EL (cell line): ENCODE measurements at regions not wholly inside any gene's neighbourhood (a gene's known extent, or its start where the extent isn't known, plus 50 kb on each side); places are given as distances from the start of the nearest gene placed in this dataset.
A peak's percentile ranks its signal among the peaks of the same experiment; 100 is the strongest.
"Not testable (repeated sequence)": the region's sequence is repeated elsewhere in the genome, so short reads cannot be mapped to it uniquely, and the experiment has no call there.

ENCODE experiments used
- DNase-seq: peaks from one replicate; pipeline ENCODE4 v3.0.0-alpha.2; 2016

DNA sequence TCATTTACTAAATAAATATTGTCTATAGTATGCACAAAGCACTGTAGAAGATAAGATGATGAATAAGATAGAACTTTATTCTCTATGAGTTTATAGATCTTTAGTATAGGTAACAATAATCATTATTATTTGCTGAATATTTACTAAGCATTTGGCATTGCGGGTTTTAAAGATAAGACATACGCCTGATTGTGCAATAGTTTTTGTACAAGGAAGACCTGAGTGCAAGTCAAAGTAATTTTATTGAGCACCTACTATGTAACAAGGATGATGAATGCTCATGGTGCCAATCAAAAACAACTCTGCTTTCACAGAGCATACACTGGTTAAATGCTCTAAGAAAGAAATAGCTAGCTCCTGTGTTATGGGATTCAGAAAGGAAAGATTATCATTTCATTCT is 1461.7 kb upstream of the FLRT2 start:
- no peak for DNase-seq

DNA sequence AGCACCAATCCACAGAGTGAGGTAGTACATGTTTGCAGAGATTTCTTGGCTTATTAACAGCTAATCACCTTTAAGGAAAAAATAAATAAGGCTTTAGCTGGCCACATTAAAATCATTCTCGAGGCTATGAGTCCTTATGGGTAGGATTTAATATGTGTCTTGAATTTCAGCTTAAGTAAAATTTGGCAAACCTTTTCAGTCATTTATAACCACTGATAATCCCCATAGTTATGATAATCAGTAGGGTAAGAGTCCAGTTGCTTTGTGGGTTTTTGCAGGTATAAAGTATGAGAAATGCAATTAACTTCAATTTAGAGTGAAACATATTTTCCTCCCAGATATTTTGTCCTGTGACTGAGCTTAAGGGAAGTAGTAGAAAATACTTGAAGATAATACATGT is 1458.9 kb upstream of the FLRT2 start:
- no peak for DNase-seq

DNA sequence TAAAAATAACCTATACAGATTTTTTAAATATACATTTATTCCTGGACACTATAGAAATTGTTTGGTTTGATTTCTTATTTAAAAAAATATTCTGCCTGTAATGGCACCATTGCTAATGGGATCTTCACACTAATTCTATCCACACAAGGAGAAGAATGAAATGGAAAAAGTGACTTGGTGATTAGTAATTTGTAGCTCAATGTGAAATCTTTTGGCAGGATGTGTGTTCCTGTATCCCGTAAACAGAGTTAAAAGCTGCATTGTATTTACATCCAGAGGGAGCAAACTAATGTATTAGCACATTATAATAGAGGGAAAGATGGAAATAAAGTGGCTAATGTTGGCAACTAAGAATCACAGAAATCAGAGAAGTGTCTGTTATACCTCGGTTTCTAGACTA is 1455.3 kb upstream of the FLRT2 start:
- no peak for DNase-seq

DNA sequence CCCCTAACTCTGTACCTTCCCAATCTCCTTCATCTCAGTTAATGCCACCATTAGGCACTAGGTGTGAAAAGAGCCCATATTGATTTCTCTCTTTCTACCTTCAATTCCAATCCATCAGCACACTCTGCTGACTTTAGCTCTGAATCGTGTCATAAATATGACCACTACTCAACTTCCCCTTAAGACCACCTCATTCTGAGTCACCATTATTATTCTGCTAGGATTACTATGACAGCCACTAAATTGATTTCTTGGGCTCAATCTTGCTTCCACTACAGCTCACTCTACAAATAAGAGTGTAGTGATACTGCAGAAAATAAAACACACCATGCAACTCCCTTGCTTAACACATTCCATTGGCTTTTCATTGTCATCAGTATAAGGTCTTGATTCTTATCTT is 1449.0 kb upstream of the FLRT2 start:
- DNase-seq: no peak

GRCh38 chr14:84084056-84084630 is 1445.8 kb upstream of the FLRT2 start:
- DNase-seq: no peak

- DNase-seq: no peak
Measured at GRCh38 chr14:84085493-84085892, 1444.5 kb upstream of the FLRT2 start.

GRCh38 chr14:84086714-84087113 is 1443.2 kb upstream of the FLRT2 start:
- DNase-seq: no peak

DNA sequence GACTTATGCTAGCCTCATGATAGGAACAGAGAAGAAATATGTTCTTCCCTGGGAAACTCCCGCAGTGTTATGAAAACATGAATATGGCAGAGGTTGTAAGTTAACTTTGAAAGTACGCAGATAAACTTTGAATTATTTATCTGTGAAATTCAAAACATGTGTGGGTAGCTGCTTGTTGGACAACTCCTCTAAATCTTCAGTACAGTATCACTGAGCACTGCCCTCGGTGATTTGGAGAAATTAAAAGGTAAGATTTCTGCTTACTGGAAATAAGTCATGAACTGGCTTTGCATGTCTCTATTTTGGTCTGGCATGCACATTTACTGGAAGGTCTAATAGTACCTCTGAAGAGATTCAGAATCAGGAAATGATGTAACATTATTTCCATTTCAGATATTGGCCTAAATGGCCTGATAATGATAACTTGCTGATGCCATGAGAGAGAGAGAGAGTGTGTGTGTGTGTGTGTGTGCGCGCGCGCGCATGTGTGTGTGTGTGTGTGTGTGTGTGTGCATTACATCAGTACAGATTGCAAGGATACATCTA is 1441.9 kb upstream of the FLRT2 start:
- DNase-seq: no peak

GRCh38 chr14:84090837-84091236 is 1439.1 kb upstream of the FLRT2 start:
- DNase-seq: no peak

GRCh38 chr14:84095681-84096080 is 1434.3 kb upstream of the FLRT2 start:
- DNase-seq: no peak

DNA sequence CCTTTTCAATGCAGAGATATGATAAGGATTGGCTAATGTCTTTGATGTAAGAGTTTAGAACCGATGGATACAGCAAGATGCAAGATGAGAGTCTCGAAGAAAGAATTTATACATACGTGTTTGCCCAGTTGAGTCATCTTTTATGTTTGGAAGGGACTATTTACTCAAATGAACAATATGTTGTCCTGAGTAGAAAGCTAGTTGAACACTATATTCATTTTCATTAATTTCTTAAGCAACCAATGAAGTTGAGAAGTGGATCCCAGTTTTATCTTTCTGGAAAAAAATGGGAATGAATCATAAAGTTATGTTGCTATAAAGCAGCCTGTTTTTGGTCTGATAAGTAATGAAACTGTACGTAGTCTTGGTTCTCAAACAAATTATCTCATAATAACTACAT is 1431.7 kb upstream of the FLRT2 start:
- DNase-seq: no peak

- not testable (repeated sequence) for DNase-seq
Measured at GRCh38 chr14:84099560-84099959, 1430.4 kb upstream of the FLRT2 start.

GRCh38 chr14:84107835-84108343 is 1422.1 kb upstream of the FLRT2 start:
- DNase-seq: no peak

GRCh38 chr14:84108746-84109457 is 1421.0 kb upstream of the FLRT2 start:
- DNase-seq: peak; percentile 21

DNA sequence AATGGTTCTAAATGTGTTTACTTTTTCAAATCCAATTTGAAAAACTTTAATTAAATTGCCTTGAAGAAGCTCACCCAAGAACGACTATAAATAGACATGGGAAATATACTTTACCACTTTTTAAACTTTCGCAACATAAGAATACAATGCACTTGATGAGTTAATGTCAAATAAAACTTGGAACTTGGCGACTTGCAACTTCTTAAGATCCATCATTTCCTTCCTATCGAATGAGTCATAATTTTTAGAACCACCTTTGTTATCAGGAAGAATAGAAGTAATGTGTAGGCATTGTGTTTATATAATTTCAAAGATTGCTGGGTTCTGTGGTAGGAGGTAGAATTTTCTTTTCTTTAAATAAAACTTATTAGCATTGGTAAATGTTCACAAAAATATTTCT is 1417.4 kb upstream of the FLRT2 start:
- DNase-seq: no peak

DNA sequence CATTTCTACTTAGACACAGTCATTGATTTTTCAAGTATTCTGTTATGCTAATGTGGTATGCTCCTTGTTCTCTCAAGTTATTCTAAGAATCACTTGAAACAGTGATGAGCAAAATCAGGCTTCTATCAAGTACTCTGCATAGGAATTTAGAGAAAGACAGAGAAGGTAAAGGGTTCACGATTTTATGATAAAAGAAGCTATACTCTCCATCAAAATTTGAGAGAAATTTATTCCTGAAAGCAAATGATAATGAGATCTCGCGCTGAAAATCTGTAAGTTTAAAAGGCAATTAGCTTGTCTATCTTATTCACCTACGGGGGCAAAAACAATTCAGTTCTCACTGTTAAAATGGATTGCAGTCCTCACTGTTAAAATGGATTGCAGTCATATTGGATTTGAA is 1404.3 kb upstream of the FLRT2 start:
- DNase-seq: no peak

DNA sequence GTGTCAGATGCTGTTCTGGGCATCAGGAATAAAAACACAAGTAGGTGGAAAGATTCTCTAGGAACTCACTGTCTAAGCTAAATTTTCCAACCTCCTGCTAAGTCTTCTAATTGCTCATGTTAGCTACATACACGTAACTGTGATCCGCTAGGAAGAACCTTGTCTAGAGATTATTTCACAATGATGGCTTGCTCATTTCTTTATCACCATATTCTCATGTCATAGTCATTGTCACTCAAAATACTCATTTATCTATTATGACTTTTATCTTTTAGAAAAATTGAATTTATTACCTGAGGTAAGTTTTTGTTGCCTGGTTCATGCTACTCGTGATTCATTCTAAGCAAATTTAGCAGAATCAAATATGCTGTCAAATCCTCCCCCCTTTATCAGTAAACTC is 1402.4 kb upstream of the FLRT2 start:
- no peak for DNase-seq

DNA sequence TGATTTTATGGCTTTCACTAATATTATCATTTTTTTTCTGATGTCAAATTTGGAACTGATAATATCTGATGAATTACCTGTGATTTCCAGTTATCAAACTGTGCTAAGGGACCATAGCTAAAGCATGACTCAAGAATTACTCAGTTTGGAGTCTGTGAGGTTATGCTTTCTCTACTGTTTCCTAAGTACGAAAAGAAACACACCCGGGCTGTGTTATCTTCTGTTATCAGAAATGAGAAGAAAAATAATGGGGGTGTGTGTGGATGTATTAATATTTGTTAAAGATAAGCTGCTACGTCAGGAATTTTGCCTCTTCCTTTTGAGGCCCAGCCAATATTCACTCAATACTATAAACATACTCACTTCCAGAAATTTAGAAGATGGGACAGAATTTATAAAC is 1401.9 kb upstream of the FLRT2 start:
- no peak for DNase-seq

GRCh38 chr14:84129007-84129406 is 1400.9 kb upstream of the FLRT2 start:
- DNase-seq: no peak

DNA sequence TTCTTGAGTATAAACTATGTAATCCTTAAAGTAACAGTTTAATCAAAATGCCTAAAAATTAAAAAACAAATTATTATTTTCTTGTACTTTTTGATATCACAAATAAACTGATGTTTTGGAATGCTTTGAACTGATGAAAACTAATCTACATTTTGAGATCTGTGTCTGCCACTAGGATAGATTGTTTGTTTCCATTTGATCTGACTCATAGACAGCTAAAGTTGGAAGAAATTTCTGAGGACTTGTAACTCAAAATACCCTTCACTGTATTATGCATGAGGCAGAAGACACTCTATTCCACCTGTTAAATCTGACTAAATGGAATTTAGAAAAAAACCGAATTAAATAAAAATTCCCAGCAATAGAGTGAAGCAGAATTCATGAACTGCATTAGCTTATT is 1400.0 kb upstream of the FLRT2 start:
- DNase-seq: no peak

GRCh38 chr14:84131924-84132323 is 1398.0 kb upstream of the FLRT2 start:
- DNase-seq: no peak

- DNase-seq: peak; percentile 33
Measured at GRCh38 chr14:84144166-84144565, 1385.8 kb upstream of the FLRT2 start.

DNA sequence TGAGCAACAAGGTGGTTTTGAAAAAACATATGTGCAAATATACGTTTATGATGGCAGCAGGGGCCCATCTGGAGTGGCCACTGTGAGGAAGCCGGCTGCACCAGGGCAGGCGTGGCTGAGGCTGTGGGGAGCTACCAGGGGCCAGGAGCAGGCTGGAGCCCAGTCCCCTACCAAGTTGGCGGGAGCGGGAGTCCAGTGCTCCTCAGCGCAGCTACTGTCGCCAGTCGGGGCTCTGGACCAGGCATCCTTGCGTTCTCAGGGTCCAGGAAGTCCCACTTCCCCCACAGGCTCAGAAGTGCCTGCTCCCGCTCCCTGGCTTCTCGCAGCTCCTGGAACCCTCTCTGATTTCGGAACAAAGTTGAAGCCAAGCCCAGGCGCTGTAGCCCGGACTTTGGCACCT is 1377.5 kb upstream of the FLRT2 start:
- DNase-seq: no peak

- no peak for DNase-seq
Measured at GRCh38 chr14:84162633-84163032, 1367.3 kb upstream of the FLRT2 start.

DNA sequence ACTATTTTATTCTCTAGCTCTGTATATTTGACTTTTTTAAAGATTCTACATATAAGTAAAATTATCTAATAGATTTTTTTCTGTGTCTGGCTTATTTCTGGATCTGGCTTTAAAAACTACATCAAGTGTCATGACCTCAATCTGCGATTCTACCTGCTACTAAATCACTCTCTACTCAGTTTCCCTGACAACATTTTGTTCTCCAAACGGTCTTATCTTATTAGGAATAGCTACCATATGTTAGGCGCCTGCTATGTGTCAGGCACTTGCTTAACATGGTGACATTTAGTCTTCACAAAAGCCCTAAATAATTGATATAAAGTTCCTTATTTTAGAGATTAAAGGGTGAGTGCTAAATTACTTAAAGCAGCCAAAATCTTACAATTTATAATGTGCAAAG is 1362.9 kb upstream of the FLRT2 start:
- no peak for DNase-seq
